HG03521 (cell line): ENCODE measurements at regions not wholly inside any gene's neighbourhood (a gene's known extent, or its start where the extent isn't known, plus 50 kb on each side); places are given as distances from the start of the nearest gene placed in this dataset.

ENCODE experiments used
- ATAC-seq: cut with Tn5 transposase; IDR thresholded peaks from one replicate; pipeline ENCODE4 v1.9.1; 2021; ENCODE audit warnings: mild to moderate bottlenecking, moderate library complexity; ENCODE audit not compliant: unreplicated experiment

- ATAC-seq = no peak
Observed at GRCh38 chr4:100086766-100087431, 103.4 kb downstream of the DDIT4L start.

GRCh38 chr4:100084892-100085291, 105.4 kb downstream of the DDIT4L start:
- no peak for ATAC-seq

DNA sequence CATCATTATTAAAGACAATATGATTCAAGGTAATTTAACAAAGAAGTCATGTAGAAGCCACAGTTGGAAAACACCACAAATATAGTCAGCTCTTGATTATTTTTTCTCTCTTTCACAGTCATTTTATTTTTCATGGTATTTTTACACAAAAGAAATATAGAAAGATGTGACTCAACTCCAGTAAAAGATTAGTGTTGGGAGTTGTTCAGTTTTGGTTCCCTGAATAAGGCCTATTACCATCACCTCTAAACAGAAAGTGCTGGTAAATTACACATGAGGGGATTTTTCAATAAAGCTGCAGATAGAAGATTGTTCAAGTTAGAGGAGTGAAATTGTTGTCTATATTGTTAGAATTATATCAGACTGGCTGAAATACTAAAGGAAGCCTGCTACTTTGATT, 107.0 kb downstream of the DDIT4L start:
- ATAC-seq = no peak

GRCh38 chr4:100082852-100083251, 107.4 kb downstream of the DDIT4L start:
- ATAC-seq = no peak

GRCh38 chr4:100081491-100081890, 108.8 kb downstream of the DDIT4L start:
- no peak for ATAC-seq

DNA sequence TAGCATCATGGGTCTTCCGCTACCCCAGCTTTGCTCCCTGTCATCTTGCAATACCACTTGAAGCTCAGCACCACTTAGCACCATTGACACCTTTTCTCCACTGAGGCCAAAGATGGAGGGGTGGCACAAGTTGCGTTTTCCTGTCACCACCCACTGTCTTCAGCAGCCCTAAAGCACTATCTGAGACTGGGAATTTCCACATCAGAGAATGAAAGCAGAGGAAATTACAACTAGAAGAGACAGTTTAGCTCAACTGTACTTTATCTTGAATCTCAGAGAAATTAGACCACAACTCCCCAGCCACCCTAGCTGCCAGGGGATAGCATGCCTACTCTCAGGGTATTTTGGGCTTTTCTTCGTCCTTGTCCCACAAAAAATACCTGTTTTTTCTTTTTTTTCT, 111.0 kb downstream of the DDIT4L start:
- ATAC-seq = no peak

DNA sequence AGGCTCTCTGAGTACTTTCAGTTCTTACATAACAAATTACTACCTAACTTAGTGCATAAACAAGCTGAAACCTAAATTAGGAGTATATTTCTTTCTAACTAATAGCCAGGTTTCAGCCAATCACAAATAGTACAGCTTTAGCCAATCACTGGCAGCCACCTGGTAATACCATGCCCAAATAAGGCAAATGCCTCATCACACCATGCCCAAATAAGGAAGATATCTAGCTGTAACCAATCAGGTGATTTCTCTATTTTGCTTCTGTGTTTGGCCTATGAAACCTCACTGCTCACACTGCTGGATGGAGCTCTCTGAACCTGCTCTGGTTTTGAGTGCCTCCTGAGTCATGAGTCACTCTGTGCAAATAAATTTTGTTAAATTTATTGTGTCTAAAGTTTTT, 113.5 kb downstream of the DDIT4L start:
- ATAC-seq = no peak

DNA sequence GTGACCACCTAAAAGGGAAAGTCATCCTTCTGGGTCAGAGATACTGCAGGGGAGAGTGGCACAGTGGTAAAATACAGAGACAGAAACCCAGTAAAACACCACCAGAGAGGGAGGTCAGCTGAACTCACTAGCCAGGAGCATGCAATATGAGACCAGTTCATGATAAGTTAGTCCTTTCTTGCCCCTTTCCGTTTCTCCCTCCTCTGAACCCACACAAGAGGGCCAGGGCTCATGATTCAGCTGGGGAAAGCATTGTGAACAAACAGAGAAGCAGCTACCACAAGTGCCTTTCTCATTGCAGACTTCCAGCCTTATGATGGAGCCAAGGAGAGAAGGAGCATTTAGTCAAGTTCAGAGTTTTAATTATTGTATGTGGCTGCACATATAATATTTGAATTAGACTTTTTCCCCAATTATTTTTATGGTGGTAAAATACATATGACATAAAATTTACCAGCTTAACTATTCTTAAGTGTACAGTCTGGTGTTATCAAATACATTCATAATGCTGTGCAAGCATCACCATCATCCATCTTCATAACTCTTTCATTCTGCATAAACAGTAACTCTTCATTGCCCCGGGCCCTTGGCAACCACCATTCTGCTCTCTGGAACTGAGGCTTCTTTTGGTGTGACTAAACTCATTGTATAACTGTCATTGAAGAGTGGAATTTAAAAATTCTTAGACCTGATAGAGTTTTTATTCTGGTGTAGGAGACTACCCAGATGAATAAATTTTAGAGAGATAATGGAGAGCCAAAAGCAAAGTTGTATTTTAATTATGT, 114.6 kb downstream of the DDIT4L start:
- ATAC-seq = no peak

- ATAC-seq = no peak
Observed at GRCh38 chr4:100075056-100075455, 115.2 kb downstream of the DDIT4L start.

DNA sequence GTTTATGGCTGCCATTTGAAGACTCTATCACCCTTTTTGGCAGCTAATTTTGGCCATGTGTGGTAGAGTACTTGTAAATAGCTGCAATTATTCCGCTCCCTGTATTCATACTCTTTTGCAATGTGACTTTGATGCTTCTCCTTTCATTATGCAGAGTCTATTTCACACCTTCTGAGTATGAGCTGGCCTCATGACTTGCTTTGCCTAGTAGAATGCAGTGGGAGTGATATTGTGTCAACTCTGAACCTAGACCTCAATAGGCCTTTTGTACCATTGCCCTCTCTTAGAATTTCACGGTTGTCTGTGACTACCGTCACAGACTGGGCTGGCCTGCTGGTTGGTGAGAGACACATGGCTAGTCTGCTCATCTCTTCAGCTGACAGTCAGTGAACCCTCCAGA, 118.8 kb downstream of the DDIT4L start:
- ATAC-seq = no peak

- ATAC-seq = no peak
Observed at GRCh38 chr4:100070868-100071267, 119.4 kb downstream of the DDIT4L start.

DNA sequence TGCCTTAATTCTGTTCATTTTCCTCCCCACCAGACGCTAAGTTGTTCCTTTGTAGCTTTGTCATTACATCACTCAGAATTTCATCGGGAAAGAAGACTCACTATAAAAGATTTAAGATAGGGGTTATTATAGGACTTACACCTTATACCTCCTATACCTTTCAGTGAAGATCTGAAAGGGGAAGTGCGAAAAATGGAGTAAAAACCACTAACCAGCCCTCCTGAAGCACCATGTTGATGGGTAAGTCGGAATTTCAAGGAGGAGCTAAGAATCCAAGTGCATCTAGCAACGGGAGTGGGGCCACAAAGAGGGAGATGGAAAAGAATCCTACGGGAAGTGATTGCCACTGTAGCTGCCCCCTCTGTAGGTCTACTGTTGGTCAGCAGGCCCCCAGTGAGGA, 119.1 kb upstream of the H2AZ1 start:
- no peak for ATAC-seq

- ATAC-seq = no peak
Observed at GRCh38 chr4:100067255-100067654, 117.2 kb upstream of the H2AZ1 start.

- no peak for ATAC-seq
Observed at GRCh38 chr4:100063355-100063754, 113.3 kb upstream of the H2AZ1 start.

- ATAC-seq = no peak
Observed at GRCh38 chr4:100062921-100063320, 112.8 kb upstream of the H2AZ1 start.

GRCh38 chr4:100061835-100062234, 111.8 kb upstream of the H2AZ1 start:
- ATAC-seq = no peak

DNA sequence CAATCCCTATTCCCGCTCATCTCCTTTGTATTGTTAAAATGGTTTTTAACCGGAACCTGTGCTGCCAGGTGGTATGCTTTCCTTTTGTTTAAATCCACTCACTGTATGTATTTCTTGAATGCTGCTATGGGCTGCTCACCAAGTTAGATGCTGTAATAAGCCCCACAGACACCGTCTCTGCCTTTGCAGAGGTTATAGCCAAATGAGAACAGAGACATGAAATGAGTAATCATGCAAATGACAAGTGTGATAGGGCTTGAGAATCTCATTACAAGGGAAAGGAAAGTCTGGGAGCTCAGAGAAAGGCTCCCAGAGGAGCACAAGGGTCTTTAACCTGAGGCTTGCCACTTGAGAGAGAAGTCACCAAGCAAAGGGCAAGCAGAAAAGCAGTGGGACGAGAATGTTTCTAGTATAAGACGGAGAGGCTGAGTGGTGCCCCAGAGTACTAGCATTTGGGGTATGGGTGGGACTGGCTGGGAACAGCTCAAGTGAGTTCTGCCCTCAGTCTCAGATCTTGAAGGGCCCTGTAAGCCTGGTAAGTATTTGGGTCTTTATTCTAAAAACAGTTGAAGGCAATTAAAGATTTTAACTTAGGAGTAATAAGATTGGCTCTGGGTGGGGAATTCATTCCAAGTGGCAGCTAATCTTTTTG, 110.8 kb upstream of the H2AZ1 start:
- peak; percentile 68 for ATAC-seq

DNA sequence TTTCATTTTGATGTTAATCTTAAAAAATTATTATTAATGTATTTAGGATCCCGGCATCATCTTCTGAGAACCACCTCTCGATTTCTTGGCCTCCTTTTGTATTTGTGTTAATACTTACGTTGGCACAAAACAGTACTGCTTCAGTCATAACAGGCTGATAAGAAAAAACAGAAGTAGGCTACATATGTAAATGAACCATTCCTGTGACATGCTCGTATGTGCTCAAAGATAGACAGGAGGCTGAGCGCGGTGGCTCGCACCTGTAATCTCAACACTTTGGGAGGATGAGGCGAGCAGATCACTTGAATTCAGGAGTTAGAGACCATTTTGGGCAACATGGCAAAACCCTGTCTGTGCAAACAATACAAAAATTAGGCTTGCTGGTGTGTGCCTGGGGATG, 109.4 kb upstream of the H2AZ1 start:
- ATAC-seq = no peak

DNA sequence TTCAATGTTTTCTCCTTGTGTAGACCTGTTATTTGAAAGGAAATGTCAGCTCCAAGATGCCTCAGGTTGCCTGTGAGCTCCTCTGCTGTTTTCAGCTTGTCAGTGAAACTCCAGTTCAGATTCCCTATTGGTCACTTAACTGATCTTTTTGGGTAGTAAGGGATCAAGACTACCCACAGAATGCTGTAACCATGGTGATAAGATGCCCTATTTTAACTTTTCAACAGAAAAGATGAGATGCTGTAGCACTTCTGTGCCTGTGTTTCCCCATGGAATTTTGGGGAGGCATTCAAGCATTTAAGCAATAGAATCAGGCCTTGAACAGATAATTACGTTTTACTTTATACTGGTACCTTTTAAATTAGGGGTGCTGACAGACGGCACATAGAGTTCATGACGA, 106.6 kb upstream of the H2AZ1 start:
- no peak for ATAC-seq

GRCh38 chr4:100054071-100054470, 104.0 kb upstream of the H2AZ1 start:
- no peak for ATAC-seq

GRCh38 chr4:100049872-100050271, 99.8 kb upstream of the H2AZ1 start:
- no peak for ATAC-seq

- no peak for ATAC-seq
Observed at GRCh38 chr4:100042711-100043110, 92.6 kb upstream of the H2AZ1 start.
